Ovary (tissue), 3 donors: ENCODE measurements at regions not wholly inside any gene's neighbourhood (a gene's known extent, or its start where the extent isn't known, plus 50 kb on each side); places are given as distances from the start of the nearest gene placed in this dataset.

Experiments used
- CTCF ChIP-seq, 3 donors: fragments of 450-650 bp in 2 of 3; fragments of 200-600 bp in 1 of 3; IDR thresholded peaks; one replicate each; pipeline versions ENCODE4 v1.5.1 to v1.8.0; 2016 to 2022; ENCODE audit warnings: antibody characterized with exemption in 3 of 3, mild to moderate bottlenecking in 1 of 3
- POLR2A ChIP-seq: fragments of 450-650 bp; IDR thresholded peaks from one replicate; pipeline ENCODE4 v1.6.1; 2017; ENCODE audit warnings: antibody characterized with exemption, mild to moderate bottlenecking, moderate library complexity
- donor health status: DM: no; HTN: no; CAD: no.

DNA sequence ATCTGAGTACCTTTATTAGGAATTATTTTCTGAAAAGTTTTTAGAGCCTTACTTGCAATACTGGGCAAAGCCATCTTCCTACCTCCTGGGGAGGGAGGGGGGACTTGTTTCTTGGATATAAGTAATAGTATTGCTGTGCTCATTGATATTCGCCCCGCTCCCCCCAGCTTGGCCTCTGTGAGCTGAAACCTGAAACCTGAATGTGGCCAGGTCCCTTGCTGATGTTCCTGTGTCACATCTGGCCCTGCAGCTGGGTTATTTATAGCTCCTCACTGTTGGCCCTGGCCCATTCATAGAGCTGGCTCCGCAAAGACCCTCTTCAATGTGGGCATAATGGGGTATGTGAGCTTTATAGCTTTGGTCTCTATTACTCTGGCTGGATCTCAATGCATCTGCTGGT lies 59.5 kb downstream of the FRMPD3 start:
- TF ChIP-seq CTCF (IDR thresholded peaks at IDR 0.05): no peak
- no peak for TF ChIP-seq POLR2A
